Liver (tissue), 8 donors: ENCODE measurements at regions not wholly inside any gene's neighbourhood (a gene's known extent, or its start where the extent isn't known, plus 50 kb on each side); places are given as distances from the start of the nearest gene placed in this dataset.

Experiments
- DNase-seq: peaks from one replicate; pipeline ENCODE4 v3.0.0-alpha.2; 2017; ENCODE audit warnings: low spot score
- H3K27ac ChIP-seq, 2 donors: one replicate each; pipeline ENCODE4 v1.7.0; 2013; ENCODE audit warnings: inconsistent platforms in 2 of 2, low read length in 2 of 2, control low read depth in 1 of 2, low read depth in 1 of 2, mild to moderate bottlenecking in 1 of 2
- H3K27me3 ChIP-seq, 4 donors: one replicate each; pipeline versions ENCODE4 v1.6.1 to v1.7.0; 2013; ENCODE audit warnings: low read length in 3 of 4, inconsistent platforms in 1 of 4, mild to moderate bottlenecking in 1 of 4, moderate library complexity in 1 of 4; ENCODE audit not compliant: control insufficient read depth in 4 of 4, insufficient read depth in 4 of 4
- H3K36me3 ChIP-seq, 4 donors: one replicate each; pipeline versions ENCODE4 v1.6.1 to v1.7.0; 2013; ENCODE audit warnings: low read length in 3 of 4, mild to moderate bottlenecking in 3 of 4, low read depth in 1 of 4, moderate library complexity in 1 of 4; ENCODE audit not compliant: control insufficient read depth in 4 of 4, insufficient read depth in 3 of 4
- H3K4me1 ChIP-seq, 4 donors: one replicate each; pipeline versions ENCODE4 v1.6.1 to v1.7.0; 2013; ENCODE audit warnings: low read length in 3 of 4, mild to moderate bottlenecking in 3 of 4, moderate library complexity in 1 of 4; ENCODE audit not compliant: control insufficient read depth in 4 of 4, insufficient read depth in 4 of 4
- H3K4me3 ChIP-seq, 3 donors: one replicate each; pipeline versions ENCODE4 v1.6.1 to v1.7.0; 2013; ENCODE audit warnings: low read length in 3 of 3, control low read depth in 1 of 3, low read depth in 1 of 3, mild to moderate bottlenecking in 1 of 3
- H3K9ac ChIP-seq, 2 donors: one replicate each; pipeline ENCODE4 v1.7.0; 2013; ENCODE audit warnings: low read length in 2 of 2, mild to moderate bottlenecking in 2 of 2, moderate library complexity in 2 of 2, control low read depth in 1 of 2, low read depth in 1 of 2
- H3K9me3 ChIP-seq, 4 donors: one replicate each; pipeline versions ENCODE4 v1.6.1 to v1.7.0; 2013; ENCODE audit warnings: low read length in 3 of 4; ENCODE audit not compliant: control insufficient read depth in 4 of 4
- EGR1 ChIP-seq, 2 donors: IDR thresholded peaks; 2 replicates each; pipeline ENCODE4 v1.6.1; 2016 to 2018; ENCODE audit warnings: antibody characterized with exemption in 2 of 2, low read depth in 2 of 2
- FOXA1 ChIP-seq: IDR thresholded peaks from 2 replicates; pipeline ENCODE4 v1.6.1; 2016; ENCODE audit warnings: antibody characterized with exemption
- FOXA2 ChIP-seq: IDR thresholded peaks from 2 replicates; pipeline ENCODE4 v1.6.1; 2016; ENCODE audit warnings: antibody characterized with exemption
- GABPA ChIP-seq, 2 donors: IDR thresholded peaks in 1 of 2; conservative IDR thresholded peaks in 1 of 2; 2 replicates each; pipeline ENCODE4 v1.6.1; 2016; ENCODE audit warnings: antibody characterized with exemption in 2 of 2, mild to moderate bottlenecking in 1 of 2, moderate library complexity in 1 of 2
- HNF4A ChIP-seq, 2 donors: conservative IDR thresholded peaks; 2 replicates each; pipeline ENCODE4 v1.6.1; 2016; ENCODE audit warnings: antibody characterized with exemption in 2 of 2, mild to moderate bottlenecking in 2 of 2
- HNF4G ChIP-seq: IDR thresholded peaks from 2 replicates; pipeline ENCODE4 v1.6.1; 2016; ENCODE audit warnings: antibody characterized with exemption
- JUND ChIP-seq, 2 donors: IDR thresholded peaks; 2 replicates each; pipeline ENCODE4 v1.6.1; 2016; ENCODE audit warnings: antibody characterized with exemption in 2 of 2
- NR2F2 ChIP-seq: IDR thresholded peaks from 2 replicates; pipeline ENCODE4 v1.6.1; 2016; ENCODE audit warnings: antibody characterized with exemption
- RAD21 ChIP-seq, 2 donors: IDR thresholded peaks; 2 replicates each; pipeline ENCODE4 v1.6.1; 2016; ENCODE audit warnings: antibody characterized with exemption in 2 of 2, mild to moderate bottlenecking in 2 of 2
- RXRA ChIP-seq, 2 donors: IDR thresholded peaks; 2 replicates each; pipeline ENCODE4 v1.6.1; 2017 to 2018; ENCODE audit warnings: antibody characterized with exemption in 2 of 2, mild to moderate bottlenecking in 1 of 2
- SP1 ChIP-seq: IDR thresholded peaks from 2 replicates; pipeline ENCODE4 v1.6.1; 2018; ENCODE audit warnings: antibody characterized with exemption, mild to moderate bottlenecking
- TAF1 ChIP-seq: conservative IDR thresholded peaks from 2 replicates; pipeline ENCODE4 v1.6.1; 2016; ENCODE audit warnings: antibody characterized with exemption, mild to moderate bottlenecking
- YY1 ChIP-seq: IDR thresholded peaks from 2 replicates; pipeline ENCODE4 v1.6.1; 2016; ENCODE audit warnings: antibody characterized with exemption, mild to moderate bottlenecking
- WGBS: extraction: QIAGEN DNeasy Blood & Tissue Kit; methylation state at CpG from one replicate; pipeline ENCODE4 v1.1.7; 2013; 5-methylcytosine and 5-hydroxymethylcytosine counted together
- TF ChIP-seq, protein P1 (sequence below): IDR thresholded peaks from 2 replicates; pipeline ENCODE4 v1.6.1; 2016; ENCODE audit warnings: antibody characterized with exemption
- TF ChIP-seq, protein P2 (sequence below): IDR thresholded peaks from 2 replicates; pipeline ENCODE4 v1.6.1; 2016; ENCODE audit warnings: antibody characterized with exemption
- TF ChIP-seq, protein P3 (sequence below): IDR thresholded peaks from 2 replicates; pipeline ENCODE4 v1.6.1; 2016; ENCODE audit warnings: antibody characterized with exemption, mild to moderate bottlenecking
- TF ChIP-seq, protein P4 (sequence below): fragments of 150-350 bp; IDR thresholded peaks from 2 replicates; pipeline ENCODE4 v1.5.1; 2017; ENCODE audit warnings: improper control_type of control experiment, low read depth, low read length; ENCODE audit not compliant: missing input control
- donor health status: healthy.
- donor health status: healthy.
- donor health status: healthy.
- donor health status: healthy.
- donor health status: healthy.

DNA sequence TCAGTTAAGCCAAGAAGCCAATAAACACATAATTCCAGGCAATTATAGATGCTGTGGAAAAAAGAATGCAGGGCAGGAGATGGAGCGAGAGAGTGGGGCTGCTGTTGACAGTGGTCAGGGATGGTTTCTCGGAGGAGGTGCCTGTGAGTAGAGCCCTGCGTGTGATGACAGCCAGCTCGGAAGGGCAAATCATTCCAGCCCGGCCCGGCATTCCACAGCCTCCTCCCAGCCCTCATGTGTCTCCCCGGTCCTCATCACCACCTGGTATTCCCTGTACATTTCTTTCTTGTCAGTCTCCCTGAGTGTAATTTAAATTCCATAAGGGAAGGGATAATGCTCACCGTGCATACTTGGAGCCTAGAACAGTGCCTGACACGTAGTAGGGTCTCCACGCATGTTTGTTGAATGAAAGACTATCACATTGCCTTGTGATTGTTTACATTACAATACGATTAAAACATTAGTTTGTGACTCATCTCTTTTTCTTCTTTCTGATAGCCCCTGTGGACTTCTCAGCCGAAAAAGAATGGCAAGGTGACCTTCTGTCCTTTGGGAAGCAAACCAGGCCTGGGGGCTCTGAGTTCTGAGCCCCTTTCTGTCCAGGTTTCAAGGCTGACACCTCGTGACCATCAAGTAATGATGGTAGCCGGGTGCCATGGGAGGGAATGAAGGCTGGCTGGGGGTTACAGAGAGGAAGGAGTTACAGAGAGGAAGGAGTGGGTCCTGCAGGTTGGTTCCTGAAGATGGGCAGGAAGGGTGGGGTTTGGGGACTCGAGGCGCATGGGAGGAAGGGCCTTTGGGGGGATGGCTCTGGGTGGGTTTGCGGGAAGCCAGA, 379.5 kb upstream of the SULF2 start (continued):
- TF ChIP-seq, protein P1, sequence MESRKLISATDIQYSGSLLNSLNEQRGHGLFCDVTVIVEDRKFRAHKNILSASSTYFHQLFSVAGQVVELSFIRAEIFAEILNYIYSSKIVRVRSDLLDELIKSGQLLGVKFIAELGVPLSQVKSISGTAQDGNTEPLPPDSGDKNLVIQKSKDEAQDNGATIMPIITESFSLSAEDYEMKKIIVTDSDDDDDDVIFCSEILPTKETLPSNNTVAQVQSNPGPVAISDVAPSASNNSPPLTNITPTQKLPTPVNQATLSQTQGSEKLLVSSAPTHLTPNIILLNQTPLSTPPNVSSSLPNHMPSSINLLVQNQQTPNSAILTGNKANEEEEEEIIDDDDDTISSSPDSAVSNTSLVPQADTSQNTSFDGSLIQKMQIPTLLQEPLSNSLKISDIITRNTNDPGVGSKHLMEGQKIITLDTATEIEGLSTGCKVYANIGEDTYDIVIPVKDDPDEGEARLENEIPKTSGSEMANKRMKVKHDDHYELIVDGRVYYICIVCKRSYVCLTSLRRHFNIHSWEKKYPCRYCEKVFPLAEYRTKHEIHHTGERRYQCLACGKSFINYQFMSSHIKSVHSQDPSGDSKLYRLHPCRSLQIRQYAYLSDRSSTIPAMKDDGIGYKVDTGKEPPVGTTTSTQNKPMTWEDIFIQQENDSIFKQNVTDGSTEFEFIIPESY, result no peak

DNA sequence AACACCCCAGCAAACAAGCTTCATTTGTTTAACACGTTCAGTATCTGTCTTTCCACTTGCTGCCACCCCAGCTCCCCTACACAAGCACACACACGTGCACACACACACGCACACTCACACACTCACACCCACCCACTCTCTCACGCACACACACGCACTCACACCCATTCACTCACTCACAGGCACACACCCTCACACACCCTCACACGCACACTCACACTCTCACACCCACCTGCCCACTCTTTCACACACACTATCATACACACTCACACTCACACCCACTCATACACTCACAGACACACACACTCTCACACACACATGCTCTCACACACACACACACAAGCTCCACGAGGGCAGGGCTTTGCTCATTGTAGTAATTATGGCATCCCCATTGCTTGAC, 378.8 kb upstream of the SULF2 start:
- no peaks in the 10 kb centered on the region for H3K9me3 ChIP-seq
- 67% methylated on average over 7 of the region's 7 CpGs for WGBS
- TF ChIP-seq HNF4A (conservative IDR thresholded peaks at IDR 0.05) (no peak), RAD21 (IDR thresholded peaks at IDR 0.05) (no peak), NR2F2 (no peak), SP1 (no peak), FOXA1 (no peak), FOXA2 (no peak)
- TF ChIP-seq, protein P2, sequence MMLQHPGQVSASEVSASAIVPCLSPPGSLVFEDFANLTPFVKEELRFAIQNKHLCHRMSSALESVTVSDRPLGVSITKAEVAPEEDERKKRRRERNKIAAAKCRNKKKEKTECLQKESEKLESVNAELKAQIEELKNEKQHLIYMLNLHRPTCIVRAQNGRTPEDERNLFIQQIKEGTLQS, result no peak
- TF ChIP-seq, protein P1, result no peak
- TF ChIP-seq, protein P3, sequence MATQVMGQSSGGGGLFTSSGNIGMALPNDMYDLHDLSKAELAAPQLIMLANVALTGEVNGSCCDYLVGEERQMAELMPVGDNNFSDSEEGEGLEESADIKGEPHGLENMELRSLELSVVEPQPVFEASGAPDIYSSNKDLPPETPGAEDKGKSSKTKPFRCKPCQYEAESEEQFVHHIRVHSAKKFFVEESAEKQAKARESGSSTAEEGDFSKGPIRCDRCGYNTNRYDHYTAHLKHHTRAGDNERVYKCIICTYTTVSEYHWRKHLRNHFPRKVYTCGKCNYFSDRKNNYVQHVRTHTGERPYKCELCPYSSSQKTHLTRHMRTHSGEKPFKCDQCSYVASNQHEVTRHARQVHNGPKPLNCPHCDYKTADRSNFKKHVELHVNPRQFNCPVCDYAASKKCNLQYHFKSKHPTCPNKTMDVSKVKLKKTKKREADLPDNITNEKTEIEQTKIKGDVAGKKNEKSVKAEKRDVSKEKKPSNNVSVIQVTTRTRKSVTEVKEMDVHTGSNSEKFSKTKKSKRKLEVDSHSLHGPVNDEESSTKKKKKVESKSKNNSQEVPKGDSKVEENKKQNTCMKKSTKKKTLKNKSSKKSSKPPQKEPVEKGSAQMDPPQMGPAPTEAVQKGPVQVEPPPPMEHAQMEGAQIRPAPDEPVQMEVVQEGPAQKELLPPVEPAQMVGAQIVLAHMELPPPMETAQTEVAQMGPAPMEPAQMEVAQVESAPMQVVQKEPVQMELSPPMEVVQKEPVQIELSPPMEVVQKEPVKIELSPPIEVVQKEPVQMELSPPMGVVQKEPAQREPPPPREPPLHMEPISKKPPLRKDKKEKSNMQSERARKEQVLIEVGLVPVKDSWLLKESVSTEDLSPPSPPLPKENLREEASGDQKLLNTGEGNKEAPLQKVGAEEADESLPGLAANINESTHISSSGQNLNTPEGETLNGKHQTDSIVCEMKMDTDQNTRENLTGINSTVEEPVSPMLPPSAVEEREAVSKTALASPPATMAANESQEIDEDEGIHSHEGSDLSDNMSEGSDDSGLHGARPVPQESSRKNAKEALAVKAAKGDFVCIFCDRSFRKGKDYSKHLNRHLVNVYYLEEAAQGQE, result no peak
- DNase-seq, result no peak
- H3K4me3 ChIP-seq, result no peak overlapping the region
- no peaks in the 10 kb centered on the region for H3K4me1 ChIP-seq
- no peak overlapping the region for H3K9ac ChIP-seq
- no peaks in the 10 kb centered on the region for H3K36me3 ChIP-seq
- no peak overlapping the region for H3K27ac ChIP-seq
- H3K27me3 ChIP-seq, result peaks cover 0 to 4% (median 0%) of the 10 kb centered on the region in 4 donors

DNA sequence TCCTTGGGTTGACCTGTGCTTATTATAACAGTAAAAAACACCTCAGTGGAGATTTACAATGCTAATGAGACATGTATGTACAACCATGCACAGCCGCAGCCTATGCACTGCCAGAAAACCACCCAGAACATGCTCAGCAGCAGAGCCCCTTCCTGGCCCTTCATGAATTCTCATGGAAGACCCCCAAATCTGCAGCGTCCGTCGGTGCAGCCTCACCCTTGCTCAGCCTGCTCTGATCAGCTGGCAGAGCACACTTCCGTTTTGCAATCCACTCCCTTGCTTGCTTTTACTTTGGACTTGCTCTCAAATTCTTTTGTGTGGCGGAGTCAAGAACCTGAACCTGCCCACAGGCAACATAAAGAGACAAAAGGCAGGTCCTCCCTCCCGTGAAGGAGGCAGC, 378.2 kb upstream of the SULF2 start:
- no peak overlapping the region for H3K4me3 ChIP-seq
- TF ChIP-seq YY1 (no peak), NR2F2 (no peak), FOXA1 (no peak), TAF1 (no peak), EGR1 (IDR thresholded peaks at IDR 0.05; ENCODE audit: low read depth in 2 of 2) (no peak), HNF4G (no peak), GABPA (IDR thresholded peaks at IDR 0.05 in 1 of 2, conservative IDR thresholded peaks at IDR 0.05 in 1 of 2) (no peak), JUND (IDR thresholded peaks at IDR 0.05) (no peak), RXRA (IDR thresholded peaks at IDR 0.05) (no peak), RAD21 (IDR thresholded peaks at IDR 0.05) (no peak), FOXA2 (no peak)
- TF ChIP-seq, protein P2, result no peak
- TF ChIP-seq, protein P4, sequence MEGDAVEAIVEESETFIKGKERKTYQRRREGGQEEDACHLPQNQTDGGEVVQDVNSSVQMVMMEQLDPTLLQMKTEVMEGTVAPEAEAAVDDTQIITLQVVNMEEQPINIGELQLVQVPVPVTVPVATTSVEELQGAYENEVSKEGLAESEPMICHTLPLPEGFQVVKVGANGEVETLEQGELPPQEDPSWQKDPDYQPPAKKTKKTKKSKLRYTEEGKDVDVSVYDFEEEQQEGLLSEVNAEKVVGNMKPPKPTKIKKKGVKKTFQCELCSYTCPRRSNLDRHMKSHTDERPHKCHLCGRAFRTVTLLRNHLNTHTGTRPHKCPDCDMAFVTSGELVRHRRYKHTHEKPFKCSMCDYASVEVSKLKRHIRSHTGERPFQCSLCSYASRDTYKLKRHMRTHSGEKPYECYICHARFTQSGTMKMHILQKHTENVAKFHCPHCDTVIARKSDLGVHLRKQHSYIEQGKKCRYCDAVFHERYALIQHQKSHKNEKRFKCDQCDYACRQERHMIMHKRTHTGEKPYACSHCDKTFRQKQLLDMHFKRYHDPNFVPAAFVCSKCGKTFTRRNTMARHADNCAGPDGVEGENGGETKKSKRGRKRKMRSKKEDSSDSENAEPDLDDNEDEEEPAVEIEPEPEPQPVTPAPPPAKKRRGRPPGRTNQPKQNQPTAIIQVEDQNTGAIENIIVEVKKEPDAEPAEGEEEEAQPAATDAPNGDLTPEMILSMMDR, result no peak
- no peaks in the 10 kb centered on the region for H3K36me3 ChIP-seq
- H3K9me3 ChIP-seq, result no peaks in the 10 kb centered on the region
- DNase-seq, result no peak
- peaks cover 0 to 4% (median 0%) of the 10 kb centered on the region in 4 donors for H3K27me3 ChIP-seq
- H3K9ac ChIP-seq, result no peak overlapping the region
- WGBS, result 40% methylated on average over 7 of the region's 7 CpGs
- no peak overlapping the region for H3K27ac ChIP-seq
- H3K4me1 ChIP-seq, result no peaks in the 10 kb centered on the region
